ENCODE measurements at regions not wholly inside any gene's neighbourhood (a gene's known extent, or its start where the extent isn't known, plus 50 kb on each side); places are given as distances from the start of the nearest gene placed in this dataset.

DNA sequence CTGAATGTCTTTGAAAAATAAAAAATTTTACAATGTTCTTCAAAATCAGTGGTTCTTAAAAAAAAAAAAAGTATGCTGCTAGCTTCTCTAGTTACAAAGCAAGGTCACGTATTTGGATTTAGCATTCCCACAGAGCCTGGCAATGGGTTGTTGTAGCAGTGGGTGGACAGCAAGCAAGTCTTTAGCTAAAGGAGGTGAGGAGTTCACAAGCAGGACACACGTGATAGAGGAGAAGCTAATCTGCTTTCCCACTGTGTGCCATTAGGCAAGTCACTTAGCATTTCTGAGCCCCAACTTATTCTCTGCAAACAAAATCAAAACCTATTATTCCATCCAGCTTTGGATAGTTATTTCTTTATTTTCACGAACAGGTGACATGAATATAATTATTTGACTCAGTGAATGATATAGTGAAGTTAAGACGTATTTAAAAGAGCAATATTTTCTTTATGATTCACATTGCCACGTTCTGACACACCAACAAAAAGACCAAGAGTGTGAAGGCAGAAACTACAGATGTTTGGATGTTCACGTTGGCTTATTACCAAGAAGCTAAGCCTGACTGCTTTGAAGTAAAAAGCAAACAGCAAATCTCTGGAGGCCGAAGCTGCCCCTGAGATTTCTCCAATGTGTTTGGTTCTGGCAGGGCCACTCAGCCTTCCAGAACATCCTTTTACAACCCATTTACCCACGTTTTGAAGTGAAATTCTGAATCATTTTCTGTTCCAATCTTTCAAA, 612.1 kb upstream of the CDH6 start:
- TF ChIP-seq MYC (IDR thresholded peaks at IDR 0.05; ENCODE audit: low read depth, low read length), result no peak
- TF ChIP-seq POLR2A (IDR thresholded peaks at IDR 0.05; ENCODE audit: low read depth, low read length), result no peak
- TF ChIP-seq, protein P1, sequence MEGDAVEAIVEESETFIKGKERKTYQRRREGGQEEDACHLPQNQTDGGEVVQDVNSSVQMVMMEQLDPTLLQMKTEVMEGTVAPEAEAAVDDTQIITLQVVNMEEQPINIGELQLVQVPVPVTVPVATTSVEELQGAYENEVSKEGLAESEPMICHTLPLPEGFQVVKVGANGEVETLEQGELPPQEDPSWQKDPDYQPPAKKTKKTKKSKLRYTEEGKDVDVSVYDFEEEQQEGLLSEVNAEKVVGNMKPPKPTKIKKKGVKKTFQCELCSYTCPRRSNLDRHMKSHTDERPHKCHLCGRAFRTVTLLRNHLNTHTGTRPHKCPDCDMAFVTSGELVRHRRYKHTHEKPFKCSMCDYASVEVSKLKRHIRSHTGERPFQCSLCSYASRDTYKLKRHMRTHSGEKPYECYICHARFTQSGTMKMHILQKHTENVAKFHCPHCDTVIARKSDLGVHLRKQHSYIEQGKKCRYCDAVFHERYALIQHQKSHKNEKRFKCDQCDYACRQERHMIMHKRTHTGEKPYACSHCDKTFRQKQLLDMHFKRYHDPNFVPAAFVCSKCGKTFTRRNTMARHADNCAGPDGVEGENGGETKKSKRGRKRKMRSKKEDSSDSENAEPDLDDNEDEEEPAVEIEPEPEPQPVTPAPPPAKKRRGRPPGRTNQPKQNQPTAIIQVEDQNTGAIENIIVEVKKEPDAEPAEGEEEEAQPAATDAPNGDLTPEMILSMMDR (IDR thresholded peaks at IDR 0.05; ENCODE audit: extremely low read depth in 1 of 2, insufficient read depth in 1 of 2, low read depth in 1 of 2, low read length in 2 of 2), result no peak
- TF ChIP-seq POLR2AphosphoS5 (IDR thresholded peaks at IDR 0.05; ENCODE audit: insufficient read depth, low read depth, low read length), result no peak
- no peak for TF ChIP-seq EZH2 (IDR thresholded peaks at IDR 0.05; ENCODE audit: borderline replicate concordance, low read depth, low read length, severe bottlenecking)
- TF ChIP-seq JUN (IDR thresholded peaks at IDR 0.05; ENCODE audit: borderline replicate concordance, insufficient read depth, insufficient read length, low read depth), result no peak
- TF ChIP-seq, protein P2, sequence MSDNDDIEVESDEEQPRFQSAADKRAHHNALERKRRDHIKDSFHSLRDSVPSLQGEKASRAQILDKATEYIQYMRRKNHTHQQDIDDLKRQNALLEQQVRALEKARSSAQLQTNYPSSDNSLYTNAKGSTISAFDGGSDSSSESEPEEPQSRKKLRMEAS (IDR thresholded peaks at IDR 0.05; ENCODE audit: insufficient read depth, insufficient read length), result no peak
- no peak for TF ChIP-seq FOS (IDR thresholded peaks at IDR 0.05; ENCODE audit: borderline replicate concordance, insufficient read depth, low read length)
- TF ChIP-seq GATA2 (IDR thresholded peaks at IDR 0.05; ENCODE audit: insufficient read depth, insufficient read length, low read depth, low read length), result no peak

Data from endothelial cell of umbilical vein (primary cell).